Caco-2 (cell line): ENCODE measurements at regions not wholly inside any gene's neighbourhood (a gene's known extent, or its start where the extent isn't known, plus 50 kb on each side); places are given as distances from the start of the nearest gene placed in this dataset.

Experiments used
- BruUV-seq: library from RNA; stranded (reverse); fragments of 400-500 nt; replicated peaks from 2 replicates; lab custom pipeline; 2021; lab: Mats Ljungman, UMichigan
- CTCF ChIA-PET: fragments of 300-600 bp; sonication (Branson Sonifier 250); formaldehyde crosslinking; loops from one replicate; lab custom pipeline; 2022; ENCODE audit warnings: antibody characterized with exemption; lab: Charles Lee
- POLR2A ChIA-PET: fragments of 300-600 bp; sonication (Branson Sonifier 250); formaldehyde crosslinking; loops from one replicate; lab custom pipeline; 2022; ENCODE audit warnings: antibody characterized with exemption; lab: Charles Lee
- DNase-seq, 2 experiments: peaks; one replicate each; pipeline versions ENCODE4 v3.0.0 to v3.0.0-alpha.2; 2020 to 2022
- H3K27me3 ChIP-seq: replicated peaks from 2 replicates; pipeline ENCODE4 v1.6.0; 2011; ENCODE audit warnings: low read length; ENCODE audit not compliant: control insufficient read depth, insufficient read depth
- H3K36me3 ChIP-seq: 2 replicates; pipeline ENCODE4 v1.5.1; 2011; ENCODE audit warnings: low read length; ENCODE audit not compliant: control insufficient read depth, insufficient read depth
- H3K4me1 ChIP-seq: fragments of 250-450 bp; sonication (Bioruptor Pico); 2 replicates; pipeline ENCODE4 v1.5.1; 2020; ENCODE audit warnings: mild to moderate bottlenecking
- H3K4me3 ChIP-seq: 2 replicates; pipeline ENCODE4 v1.5.1; 2011; ENCODE audit warnings: low read depth, mild to moderate bottlenecking, control low read depth, low read length
- H3K9me3 ChIP-seq: fragments of 250-450 bp; sonication (Bioruptor Pico); 2 replicates; pipeline ENCODE4 v1.5.1; 2020; ENCODE audit warnings: mild to moderate bottlenecking, moderate library complexity
- H3K27ac Mint-ChIP-seq: one replicate; pipeline ENCODE4 v1.8.0; 2022; ENCODE audit warnings: mixed read lengths; ENCODE audit not compliant: unreplicated experiment
- H3K27me3 Mint-ChIP-seq: one replicate; pipeline ENCODE4 v1.8.0; 2022; ENCODE audit warnings: mixed read lengths; ENCODE audit not compliant: insufficient read depth, unreplicated experiment
- H3K36me3 Mint-ChIP-seq: one replicate; pipeline ENCODE4 v1.8.0; 2022; ENCODE audit warnings: mild to moderate bottlenecking, mixed read lengths; ENCODE audit not compliant: insufficient read depth, unreplicated experiment
- H3K4me1 Mint-ChIP-seq: one replicate; pipeline ENCODE4 v1.8.0; 2022; ENCODE audit warnings: low read depth, mixed read lengths; ENCODE audit not compliant: unreplicated experiment
- H3K4me3 Mint-ChIP-seq: one replicate; pipeline ENCODE4 v1.8.0; 2022; ENCODE audit warnings: mild to moderate bottlenecking, moderate library complexity, mixed read lengths; ENCODE audit not compliant: unreplicated experiment
- H3K9me3 Mint-ChIP-seq: one replicate; pipeline ENCODE4 v1.8.0; 2022; ENCODE audit warnings: mixed read lengths; ENCODE audit not compliant: unreplicated experiment
- CTCF ChIP-seq, 2 experiments: fragments of 200-600 bp in 1 of 2; IDR thresholded peaks; 1 replicate in 1 of 2; 2 replicates in 1 of 2; pipeline versions ENCODE4 v1.5.1 to v1.8.0; 2011 to 2022; ENCODE audit warnings: antibody characterized with exemption in 1 of 2, control low read depth in 1 of 2, inconsistent platforms in 1 of 2, low read depth in 1 of 2, low read length in 1 of 2, mild to moderate bottlenecking in 1 of 2, moderate library complexity in 1 of 2; ENCODE audit not compliant: insufficient read depth in 1 of 2, severe bottlenecking in 1 of 2, unreplicated experiment in 1 of 2
- intact Hi-C: fragments of 100-400 bp; cut with micrococcal nuclease; formaldehyde crosslinking; loops from one replicate; pipeline ENCODE4 v1.10.0; 2022; ENCODE audit not compliant: unreplicated experiment

- Histone ChIP-seq H3K9me3 (no peaks in the 10 kb centered on the region), H3K27me3 (no peaks in the 10 kb centered on the region), H3K4me1 (no peaks in the 10 kb centered on the region), H3K4me3 (no peak overlapping the region), H3K36me3 (no peaks in the 10 kb centered on the region)
- Mint-ChIP-seq H3K4me3 (no peak overlapping the region), H3K9me3 (no peaks in the 10 kb centered on the region), H3K36me3 (no peaks in the 10 kb centered on the region), H3K27ac (no peak overlapping the region), H3K4me1 (no peaks in the 10 kb centered on the region), H3K27me3 (peaks cover 10% of the 10 kb centered on the region)
- TF ChIP-seq CTCF (IDR thresholded peaks at IDR 0.05; ENCODE audit: insufficient read depth in 1 of 2, low read depth in 1 of 2, low read length in 1 of 2, severe bottlenecking in 1 of 2, unreplicated experiment in 1 of 2): no peak
- BruUV-seq: no TSS peak
- ChIA-PET CTCF (no interaction called here), POLR2A (no interaction called here)
- DNase-seq: no peak
- intact Hi-C loops: no loop called here
Observed at GRCh38 chr6:87916446-87916845, 131.2 kb upstream of the SPACA1 start.

- no peaks in the 10 kb centered on the region for H3K36me3 Mint-ChIP-seq
- no peak for TF ChIP-seq CTCF (IDR thresholded peaks at IDR 0.05; ENCODE audit: insufficient read depth in 1 of 2, low read depth in 1 of 2, low read length in 1 of 2, severe bottlenecking in 1 of 2, unreplicated experiment in 1 of 2)
- no peak overlapping the region for H3K27ac Mint-ChIP-seq
- intact Hi-C loops: no loop called here
- H3K4me1 ChIP-seq: no peaks in the 10 kb centered on the region
- H3K4me3 Mint-ChIP-seq: no peak overlapping the region
- ChIA-PET CTCF (no interaction called here), POLR2A (no interaction called here)
- no peaks in the 10 kb centered on the region for H3K4me1 Mint-ChIP-seq
- no peaks in the 10 kb centered on the region for H3K9me3 Mint-ChIP-seq
- no TSS peak for BruUV-seq
- no peaks in the 10 kb centered on the region for H3K27me3 ChIP-seq
- peaks cover 5% of the 10 kb centered on the region for H3K27me3 Mint-ChIP-seq
- DNase-seq: no peak
- no peaks in the 10 kb centered on the region for H3K9me3 ChIP-seq
- no peaks in the 10 kb centered on the region for H3K36me3 ChIP-seq
- H3K4me3 ChIP-seq: no peak overlapping the region
Observed at GRCh38 chr6:87914637-87915395, 132.8 kb upstream of the SPACA1 start.

GRCh38 chr6:87913974-87914373 is 133.7 kb upstream of the SPACA1 start:
- no peaks in the 10 kb centered on the region for H3K27me3 ChIP-seq
- no peak overlapping the region for H3K27ac Mint-ChIP-seq
- DNase-seq: no peak
- no peak overlapping the region for H3K4me3 ChIP-seq
- H3K4me1 ChIP-seq: no peaks in the 10 kb centered on the region
- H3K9me3 Mint-ChIP-seq: no peaks in the 10 kb centered on the region
- CTCF ChIA-PET: no interaction called here
- POLR2A ChIA-PET: no interaction called here
- H3K4me1 Mint-ChIP-seq: no peaks in the 10 kb centered on the region
- intact Hi-C loops: no loop called here
- no TSS peak for BruUV-seq
- no peaks in the 10 kb centered on the region for H3K36me3 ChIP-seq
- no peak for TF ChIP-seq CTCF (IDR thresholded peaks at IDR 0.05; ENCODE audit: insufficient read depth in 1 of 2, low read depth in 1 of 2, low read length in 1 of 2, severe bottlenecking in 1 of 2, unreplicated experiment in 1 of 2)
- H3K36me3 Mint-ChIP-seq: no peaks in the 10 kb centered on the region
- no peaks in the 10 kb centered on the region for H3K9me3 ChIP-seq
- peaks cover 5% of the 10 kb centered on the region for H3K27me3 Mint-ChIP-seq
- no peak overlapping the region for H3K4me3 Mint-ChIP-seq
